SU-DHL-6 (cell line): ENCODE measurements at regions not wholly inside any gene's neighbourhood (a gene's known extent, or its start where the extent isn't known, plus 50 kb on each side); places are given as distances from the start of the nearest gene placed in this dataset.

Source experiments
- CTCF ChIP-seq: fragments of 200-600 bp; sonication (generic); IDR thresholded peaks from one replicate; pipeline ENCODE4 v1.5.1; 2017; ENCODE audit warnings: antibody characterized with exemption, mild to moderate bottlenecking, low read length, moderate library complexity; ENCODE audit not compliant: insufficient read depth, poor library complexity, severe bottlenecking
- EZH2phosphoT487 ChIP-seq: fragments of 200-600 bp; sonication (generic), shearing (Covaris generic); conservative IDR thresholded peaks from 2 replicates; pipeline ENCODE4 v1.6.1; 2018; ENCODE audit warnings: mild to moderate bottlenecking, antibody characterized with exemption, low read length, moderate library complexity, mixed read lengths

DNA sequence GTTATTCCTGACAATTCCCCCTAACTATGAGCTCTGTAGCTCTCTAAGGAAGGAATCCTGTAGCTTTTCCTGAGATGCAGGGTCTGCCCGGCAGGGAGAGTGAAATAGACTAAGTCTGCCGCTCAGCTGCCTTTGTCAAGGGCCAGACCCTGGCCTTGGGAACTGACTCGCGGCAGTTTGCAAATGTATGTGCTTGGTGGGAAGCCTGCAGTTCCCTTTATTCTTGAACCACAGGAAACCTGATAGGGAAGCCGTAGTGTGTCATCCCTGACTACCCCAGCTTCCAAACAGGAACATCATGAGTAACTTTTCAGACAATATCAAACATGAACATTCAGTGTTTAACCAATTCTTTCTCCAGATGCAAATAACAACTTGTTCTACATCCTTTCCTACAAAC is 78.7 kb upstream of the IFNGR1 start:
- TF ChIP-seq CTCF: no peak
- no peak for TF ChIP-seq EZH2phosphoT487
